Trophoblast cell (in vitro differentiated cells and primary cell): ENCODE measurements at regions not wholly inside any gene's neighbourhood (a gene's known extent, or its start where the extent isn't known, plus 50 kb on each side); places are given as distances from the start of the nearest gene placed in this dataset.

Experiments
- DNase-seq, 2 donors: peaks; one replicate each; pipeline ENCODE4 v3.0.0-alpha.2; 2016
- H2AFZ ChIP-seq: 2 replicates; pipeline ENCODE4 v1.6.1; 2013; ENCODE audit warnings: low read length, moderate library complexity, mild to moderate bottlenecking; ENCODE audit not compliant: insufficient read depth, poor library complexity
- H2AK5ac ChIP-seq: 2 replicates; pipeline ENCODE4 v1.6.1; 2013; ENCODE audit warnings: mild to moderate bottlenecking, low read length
- H2BK120ac ChIP-seq: 2 replicates; pipeline ENCODE4 v1.6.1; 2013; ENCODE audit warnings: low read length, mild to moderate bottlenecking, moderate library complexity; ENCODE audit not compliant: insufficient read depth, poor library complexity
- H2BK12ac ChIP-seq: 2 replicates; pipeline ENCODE4 v1.6.1; 2013; ENCODE audit warnings: mild to moderate bottlenecking, low read length, moderate library complexity
- H2BK5ac ChIP-seq: 2 replicates; pipeline ENCODE4 v1.6.1; 2013; ENCODE audit warnings: low read length, low read depth, moderate library complexity, mild to moderate bottlenecking; ENCODE audit not compliant: poor library complexity
- H3K14ac ChIP-seq: 2 replicates; pipeline ENCODE4 v1.6.1; 2013; ENCODE audit warnings: mild to moderate bottlenecking, low read length
- H3K18ac ChIP-seq: 2 replicates; pipeline ENCODE4 v1.6.1; 2013; ENCODE audit warnings: mild to moderate bottlenecking, low read length
- H3K23ac ChIP-seq: 2 replicates; pipeline ENCODE4 v1.6.1; 2013; ENCODE audit warnings: low read length
- H3K27ac ChIP-seq: 2 replicates; pipeline ENCODE4 v1.5.1; 2013; ENCODE audit warnings: low read depth, mild to moderate bottlenecking, inconsistent platforms, low read length, moderate library complexity
- H3K27me3 ChIP-seq: 2 replicates; pipeline ENCODE4 v1.6.1; 2013; ENCODE audit warnings: inconsistent platforms, mild to moderate bottlenecking, low read length, moderate library complexity; ENCODE audit not compliant: insufficient read depth
- H3K36me3 ChIP-seq, 2 experiments: 1 replicate in 1 of 2; 2 replicates in 1 of 2; pipeline ENCODE4 v1.6.1; 2013; ENCODE audit warnings: low read length in 2 of 2, mild to moderate bottlenecking in 2 of 2, moderate library complexity in 1 of 2; ENCODE audit not compliant: insufficient read depth in 2 of 2, control insufficient read depth in 1 of 2
- H3K4ac ChIP-seq: 2 replicates; pipeline ENCODE4 v1.6.1; 2013; ENCODE audit warnings: low read depth, mild to moderate bottlenecking, low read length, moderate library complexity
- H3K4me1 ChIP-seq, 2 experiments: 1 replicate in 1 of 2; 2 replicates in 1 of 2; pipeline ENCODE4 v1.6.1; 2013; ENCODE audit warnings: low read length in 2 of 2, mild to moderate bottlenecking in 2 of 2, moderate library complexity in 1 of 2; ENCODE audit not compliant: insufficient read depth in 2 of 2, control insufficient read depth in 1 of 2
- H3K4me2 ChIP-seq: 2 replicates; pipeline ENCODE4 v1.6.1; 2013; ENCODE audit warnings: inconsistent platforms, mild to moderate bottlenecking, low read length, moderate library complexity
- H3K4me3 ChIP-seq: 2 replicates; pipeline ENCODE4 v1.5.1; 2013; ENCODE audit warnings: mild to moderate bottlenecking, low read depth, low read length, inconsistent platforms
- H3K79me1 ChIP-seq: one replicate; pipeline ENCODE4 v1.6.1; 2013; ENCODE audit warnings: low read length
- H3K79me2 ChIP-seq: 2 replicates; pipeline ENCODE4 v1.6.1; 2013; ENCODE audit warnings: low read length, mild to moderate bottlenecking; ENCODE audit not compliant: control insufficient read depth, insufficient read depth, poor library complexity
- H3K9ac ChIP-seq: 2 replicates; pipeline ENCODE4 v1.6.1; 2013; ENCODE audit warnings: mild to moderate bottlenecking, low read length
- H3K9me3 ChIP-seq: 2 replicates; pipeline ENCODE4 v1.6.1; 2013; ENCODE audit warnings: low read depth, mild to moderate bottlenecking, control low read depth, inconsistent platforms, low read length; ENCODE audit not compliant: insufficient read depth
- H4K12ac ChIP-seq: 2 replicates; pipeline ENCODE4 v1.6.1; 2013; ENCODE audit warnings: low read depth, mild to moderate bottlenecking, low read length, moderate library complexity
- H4K8ac ChIP-seq: 2 replicates; pipeline ENCODE4 v1.6.1; 2013; ENCODE audit warnings: low read depth, mild to moderate bottlenecking, low read length, moderate library complexity
- H4K91ac ChIP-seq: one replicate; pipeline ENCODE4 v1.6.1; 2013; ENCODE audit warnings: low read depth, mild to moderate bottlenecking, low read length, moderate library complexity
- WGBS: extraction: QIAGEN DNeasy Blood & Tissue Kit; methylation state at CpG from one replicate; pipeline ENCODE4 v1.1.7; 2013; ENCODE audit warnings: missing lambda C conversion rate; ENCODE audit not compliant: insufficient read length, insufficient coverage; ENCODE audit errors: extremely low coverage; 5-methylcytosine and 5-hydroxymethylcytosine counted together

- no peak overlapping the region for H3K4me3 ChIP-seq
- H3K18ac ChIP-seq = no peak overlapping the region
- H3K14ac ChIP-seq = no peak overlapping the region
- H4K91ac ChIP-seq = no peak overlapping the region
- no peak overlapping the region for H2AFZ ChIP-seq
- H2BK12ac ChIP-seq = no peak overlapping the region
- H2BK5ac ChIP-seq = no peak overlapping the region
- H3K27me3 ChIP-seq = no peaks in the 10 kb centered on the region
- no peak for DNase-seq
- no peak overlapping the region for H2AK5ac ChIP-seq
- H4K8ac ChIP-seq = no peak overlapping the region
- H3K4me2 ChIP-seq = no peak overlapping the region
- no peak overlapping the region for H3K9ac ChIP-seq
- no peak overlapping the region for H3K27ac ChIP-seq
- H3K4ac ChIP-seq = no peak overlapping the region
- no peaks in the 10 kb centered on the region for H3K4me1 ChIP-seq
- no peak overlapping the region for H3K23ac ChIP-seq
- no peaks in the 10 kb centered on the region for H3K79me1 ChIP-seq
- no peak overlapping the region for H2BK120ac ChIP-seq
- H3K36me3 ChIP-seq = no peaks in the 10 kb centered on the region
- no peaks in the 10 kb centered on the region for H3K9me3 ChIP-seq
- H4K12ac ChIP-seq = no peak overlapping the region
- no peaks in the 10 kb centered on the region for H3K79me2 ChIP-seq
These were observed 141.5 kb upstream of the KCNK2 start for GRCh38 chr1:214941061-214941460.

GRCh38 chr1:214943054-214943453 is 139.5 kb upstream of the KCNK2 start:
- H2AFZ ChIP-seq = no peak overlapping the region
- H3K27ac ChIP-seq = no peak overlapping the region
- H3K4me1 ChIP-seq = no peaks in the 10 kb centered on the region
- H4K91ac ChIP-seq = no peak overlapping the region
- H2BK120ac ChIP-seq = no peak overlapping the region
- no peak overlapping the region for H2BK5ac ChIP-seq
- DNase-seq = no peak
- H3K4me2 ChIP-seq = no peak overlapping the region
- WGBS = no CpG with 5 or more reads among the region's 3 CpGs
- no peak overlapping the region for H2BK12ac ChIP-seq
- H3K14ac ChIP-seq = no peak overlapping the region
- H4K12ac ChIP-seq = no peak overlapping the region
- no peaks in the 10 kb centered on the region for H3K9me3 ChIP-seq
- H3K27me3 ChIP-seq = no peaks in the 10 kb centered on the region
- H3K4ac ChIP-seq = no peak overlapping the region
- no peak overlapping the region for H3K9ac ChIP-seq
- H2AK5ac ChIP-seq = no peak overlapping the region
- H3K4me3 ChIP-seq = no peak overlapping the region
- H3K36me3 ChIP-seq = no peaks in the 10 kb centered on the region
- no peak overlapping the region for H3K18ac ChIP-seq
- H4K8ac ChIP-seq = no peak overlapping the region
- H3K23ac ChIP-seq = no peak overlapping the region
- no peaks in the 10 kb centered on the region for H3K79me1 ChIP-seq
- no peaks in the 10 kb centered on the region for H3K79me2 ChIP-seq

GRCh38 chr1:214946615-214947014 is 135.9 kb upstream of the KCNK2 start:
- Histone ChIP-seq H2BK12ac (no peak overlapping the region), H3K4ac (no peak overlapping the region), H3K18ac (no peak overlapping the region), H2AFZ (no peak overlapping the region), H3K79me2 (no peaks in the 10 kb centered on the region), H2BK120ac (no peak overlapping the region), H3K27me3 (no peaks in the 10 kb centered on the region), H3K9me3 (no peaks in the 10 kb centered on the region), H2BK5ac (no peak overlapping the region), H3K4me1 (no peaks in the 10 kb centered on the region), H3K14ac (no peak overlapping the region), H3K23ac (no peak overlapping the region), H4K91ac (no peak overlapping the region), H4K8ac (no peak overlapping the region), H3K36me3 (no peaks in the 10 kb centered on the region), H4K12ac (no peak overlapping the region), H2AK5ac (no peak overlapping the region), H3K9ac (no peak overlapping the region), H3K4me2 (no peak overlapping the region), H3K27ac (no peak overlapping the region), H3K79me1 (no peaks in the 10 kb centered on the region), H3K4me3 (no peak overlapping the region)
- no peak for DNase-seq
- no CpG with 5 or more reads among the region's 1 CpG for WGBS

GRCh38 chr1:214952648-214953047 is 129.9 kb upstream of the KCNK2 start:
- H3K79me1 ChIP-seq = no peaks in the 10 kb centered on the region
- H4K12ac ChIP-seq = no peak overlapping the region
- no peak overlapping the region for H3K4me3 ChIP-seq
- H4K91ac ChIP-seq = no peak overlapping the region
- no peaks in the 10 kb centered on the region for H3K9me3 ChIP-seq
- no peak overlapping the region for H3K4me2 ChIP-seq
- peaks cover 0 to 2% of the 10 kb centered on the region in 2 experiments for H3K4me1 ChIP-seq
- H2BK120ac ChIP-seq = no peak overlapping the region
- no peak overlapping the region for H3K4ac ChIP-seq
- WGBS = no CpG with 5 or more reads among the region's 7 CpGs
- no peak overlapping the region for H2BK5ac ChIP-seq
- no peaks in the 10 kb centered on the region for H3K27me3 ChIP-seq
- H3K9ac ChIP-seq = no peak overlapping the region
- H4K8ac ChIP-seq = no peak overlapping the region
- no peak overlapping the region for H3K14ac ChIP-seq
- no peak for DNase-seq
- H3K79me2 ChIP-seq = no peaks in the 10 kb centered on the region
- H3K23ac ChIP-seq = no peak overlapping the region
- no peak overlapping the region for H3K18ac ChIP-seq
- H2AK5ac ChIP-seq = no peak overlapping the region
- no peak overlapping the region for H3K27ac ChIP-seq
- H3K36me3 ChIP-seq = no peaks in the 10 kb centered on the region
- no peak overlapping the region for H2AFZ ChIP-seq
- H2BK12ac ChIP-seq = no peak overlapping the region
